HG03060 (cell line): ENCODE measurements at regions not wholly inside any gene's neighbourhood (a gene's known extent, or its start where the extent isn't known, plus 50 kb on each side); places are given as distances from the start of the nearest gene placed in this dataset.
"Not testable (repeated sequence)": the region's sequence is repeated elsewhere in the genome, so short reads cannot be mapped to it uniquely, and the experiment has no call there.

Experiments
- ATAC-seq: cut with Tn5 transposase; IDR thresholded peaks from one replicate; pipeline ENCODE4 v1.9.1; 2021; ENCODE audit warnings: low read depth, moderate number of reproducible peaks; ENCODE audit not compliant: unreplicated experiment

DNA sequence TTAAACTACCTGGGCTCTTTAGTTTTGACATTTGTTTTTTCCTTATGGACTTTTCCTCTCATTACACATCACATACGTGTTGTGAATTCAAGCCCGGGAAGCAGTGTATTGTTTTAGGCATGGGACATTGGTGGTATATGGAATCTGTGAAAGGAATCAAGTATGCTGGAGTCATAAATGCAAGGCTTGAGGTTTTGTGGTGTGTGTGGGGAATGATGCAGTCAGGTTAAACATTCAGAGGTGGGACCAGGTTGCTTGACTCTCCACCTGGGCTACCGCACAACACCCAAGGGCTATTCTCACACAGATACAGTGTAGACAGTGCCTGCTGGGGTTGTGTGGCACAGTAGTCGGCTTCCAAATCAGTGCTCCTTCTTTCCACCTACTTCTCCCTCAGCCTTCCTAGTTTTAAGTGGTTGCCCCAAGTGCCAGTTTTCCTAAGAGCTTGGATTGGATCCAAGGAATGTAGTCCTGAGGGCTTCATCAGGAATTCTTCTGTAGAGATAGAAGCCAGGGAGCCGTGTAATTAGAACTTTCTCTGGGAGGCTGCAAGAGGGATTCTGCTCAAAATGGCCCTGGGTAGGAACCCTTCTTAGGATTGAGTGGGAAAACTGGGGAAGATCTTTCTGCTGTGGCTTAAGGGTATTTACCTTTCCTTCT, 243.7 kb downstream of the C12orf75 start:
- ATAC-seq, result no peak

- no peak for ATAC-seq
Observed at GRCh38 chr12:105575235-105575634, 244.7 kb downstream of the C12orf75 start.

DNA sequence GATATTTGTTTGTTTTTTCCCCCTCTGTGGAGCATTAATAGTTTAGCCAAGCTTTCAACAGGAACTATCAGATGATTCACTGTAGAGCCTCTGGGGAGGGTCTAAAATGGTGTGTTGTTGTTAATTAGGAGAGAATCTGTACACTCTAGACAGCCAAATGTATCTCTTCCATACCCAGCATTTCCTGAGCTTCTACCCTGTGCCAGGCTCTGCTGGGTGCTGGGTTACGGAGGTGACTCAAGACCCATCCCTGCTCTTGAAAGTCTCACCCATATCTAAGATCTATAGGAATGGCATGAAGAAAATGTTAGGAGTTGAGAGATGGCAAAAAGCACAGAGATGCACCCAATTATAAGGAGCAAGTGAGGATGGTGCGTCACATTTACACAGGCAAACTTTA, 245.8 kb downstream of the C12orf75 start:
- ATAC-seq, result no peak

DNA sequence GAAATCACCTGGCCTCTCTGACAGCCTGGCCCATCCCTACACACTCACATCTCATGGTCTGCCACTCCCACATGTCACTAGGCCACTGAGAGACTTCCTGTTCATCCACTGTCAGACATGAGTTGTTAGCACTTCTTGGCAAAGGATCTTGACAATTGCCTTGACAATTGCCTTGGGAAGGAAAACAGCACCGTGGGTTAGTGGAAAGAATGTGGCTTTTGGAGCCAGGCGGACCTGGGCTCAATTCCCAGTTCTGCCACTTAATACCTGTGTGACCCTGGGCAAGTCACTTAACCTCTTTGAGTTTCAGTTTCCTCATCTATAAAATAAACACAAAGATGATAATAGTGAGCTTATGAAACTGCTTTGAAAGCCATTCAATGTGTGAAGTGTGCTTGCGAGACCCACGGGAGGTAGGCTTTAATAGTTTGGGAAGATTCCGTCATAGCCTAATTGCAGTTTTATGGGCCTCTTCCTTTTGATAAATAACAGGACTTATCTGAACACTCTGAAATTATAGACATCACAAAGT, 250.4 kb downstream of the C12orf75 start:
- no peak for ATAC-seq

DNA sequence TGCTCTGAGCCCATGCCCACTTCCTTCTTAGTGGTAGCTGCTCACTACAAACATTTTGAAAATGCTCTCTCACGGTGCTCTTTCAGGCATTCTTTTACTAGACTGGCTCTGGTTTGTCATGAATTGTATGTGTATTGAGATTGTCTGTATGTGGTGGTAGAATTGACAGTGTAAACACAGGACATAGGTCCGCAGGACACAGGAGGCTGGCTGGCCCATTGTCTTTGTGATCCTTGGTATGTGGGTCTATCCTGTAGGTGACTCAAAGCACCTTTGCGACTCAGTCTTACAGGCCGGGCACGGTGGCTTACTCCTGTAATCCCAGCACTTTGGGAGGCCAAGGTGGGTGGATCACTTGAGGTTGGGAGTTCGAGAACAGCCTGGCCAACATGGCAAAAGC, 250.9 kb downstream of the C12orf75 start:
- ATAC-seq, result no peak

DNA sequence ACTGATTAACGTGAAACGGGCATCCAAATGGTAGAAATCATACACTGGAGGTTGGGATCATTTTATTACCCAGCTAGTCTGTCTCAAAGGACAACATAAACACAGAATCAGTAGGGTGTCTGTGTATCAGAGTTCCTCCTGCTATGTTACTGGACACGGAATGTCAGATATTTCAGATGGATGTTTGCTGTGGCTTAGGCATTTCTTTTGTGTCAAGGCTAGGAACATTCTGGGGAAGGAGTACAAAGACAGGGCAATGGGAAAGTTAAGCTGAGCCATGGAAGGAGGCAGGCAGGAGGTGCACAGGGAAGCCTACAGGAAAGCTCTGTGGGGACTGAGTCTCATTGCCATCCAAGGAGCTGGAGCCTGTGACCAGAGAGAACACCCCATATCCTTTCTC, 254.6 kb downstream of the C12orf75 start:
- no peak for ATAC-seq

DNA sequence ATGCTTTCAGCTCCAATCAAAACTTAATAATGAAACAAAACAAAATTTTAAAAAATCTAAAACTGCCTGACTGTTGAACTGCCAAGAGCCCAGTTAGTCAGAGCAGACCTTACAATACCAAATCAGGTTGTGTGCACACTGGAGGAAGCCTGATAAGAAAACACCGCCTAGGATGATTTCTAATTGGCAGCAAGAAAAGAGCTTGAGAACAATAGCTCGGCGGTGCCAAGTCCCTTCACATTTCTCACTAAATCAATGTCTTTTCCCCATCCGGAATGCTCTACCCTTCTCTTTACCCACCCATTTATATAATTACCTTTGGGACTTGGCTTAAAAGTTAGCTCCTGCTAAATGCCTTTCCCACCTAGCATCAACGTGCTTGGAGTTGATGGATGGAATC, 256.7 kb downstream of the C12orf75 start:
- ATAC-seq, result no peak

DNA sequence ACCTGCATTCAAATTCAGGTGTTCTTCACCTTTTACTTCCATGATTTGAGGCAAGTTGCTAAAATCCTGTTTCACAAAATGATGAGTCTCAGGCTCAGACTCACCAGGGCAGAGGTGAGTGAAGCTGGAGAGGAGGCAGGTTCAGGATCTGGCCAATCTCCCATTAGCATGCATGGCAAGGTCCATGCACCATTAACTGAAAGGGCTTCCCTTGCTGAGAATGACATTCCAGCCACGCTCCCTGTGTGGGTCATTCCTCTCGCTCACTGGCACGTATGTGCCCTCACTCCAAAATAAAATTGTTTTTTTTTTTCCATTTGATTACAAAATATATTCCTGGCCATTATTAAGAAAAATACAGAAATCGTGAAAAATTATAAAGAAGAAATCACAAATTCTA, 257.6 kb downstream of the C12orf75 start:
- no peak for ATAC-seq

GRCh38 chr12:105590571-105590970, 260.1 kb downstream of the C12orf75 start:
- no peak for ATAC-seq

DNA sequence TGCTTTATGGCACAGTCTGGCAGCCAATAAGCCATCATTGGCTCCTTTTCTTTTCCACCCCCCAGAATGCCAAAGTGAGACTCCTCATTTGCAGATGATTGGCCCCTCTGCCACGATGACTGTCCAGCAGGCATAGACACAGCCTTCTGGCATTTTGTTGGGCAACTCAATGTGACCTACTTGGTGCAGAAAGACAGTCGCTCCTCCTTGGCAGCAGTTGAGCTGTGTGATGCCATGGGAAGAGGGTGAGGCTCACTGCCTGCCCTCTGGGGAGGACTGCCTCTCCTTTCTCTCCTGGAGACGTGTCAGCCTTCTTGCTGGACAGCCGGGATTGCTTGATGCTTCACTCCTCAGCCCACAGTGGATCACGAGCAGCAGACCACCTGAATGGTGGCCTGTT, 264.9 kb downstream of the C12orf75 start:
- no peak for ATAC-seq

GRCh38 chr12:105596731-105597130, 266.2 kb downstream of the C12orf75 start:
- no peak for ATAC-seq

- no peak for ATAC-seq
Observed at GRCh38 chr12:105598031-105598430, 267.5 kb downstream of the C12orf75 start.

- no peak for ATAC-seq
Observed at GRCh38 chr12:105600911-105601545, 270.5 kb downstream of the C12orf75 start.

GRCh38 chr12:105602312-105602711, 271.8 kb downstream of the C12orf75 start:
- not testable (repeated sequence) for ATAC-seq

DNA sequence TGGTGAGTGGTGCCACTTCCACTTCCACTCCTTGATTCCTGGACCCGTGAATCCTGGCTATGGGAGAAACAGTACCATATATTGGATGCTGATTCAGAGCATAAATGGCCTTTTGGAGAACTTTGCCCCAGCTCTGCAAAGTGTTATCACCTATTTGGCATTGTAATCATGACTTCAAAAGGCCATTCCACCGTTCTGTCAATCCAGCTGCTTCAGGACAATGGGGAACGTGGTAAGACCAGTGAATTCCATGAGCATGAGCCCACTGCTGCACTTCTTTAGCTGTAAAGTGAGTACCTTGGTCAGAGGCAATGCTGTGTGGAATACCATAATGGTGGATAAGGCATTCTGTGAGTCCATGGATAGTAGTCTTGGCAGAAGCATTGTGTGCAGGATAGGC, 273.8 kb downstream of the C12orf75 start:
- not testable (repeated sequence) for ATAC-seq

- ATAC-seq, result not testable (repeated sequence)
Observed at GRCh38 chr12:105606613-105607012, 276.1 kb downstream of the C12orf75 start.

DNA sequence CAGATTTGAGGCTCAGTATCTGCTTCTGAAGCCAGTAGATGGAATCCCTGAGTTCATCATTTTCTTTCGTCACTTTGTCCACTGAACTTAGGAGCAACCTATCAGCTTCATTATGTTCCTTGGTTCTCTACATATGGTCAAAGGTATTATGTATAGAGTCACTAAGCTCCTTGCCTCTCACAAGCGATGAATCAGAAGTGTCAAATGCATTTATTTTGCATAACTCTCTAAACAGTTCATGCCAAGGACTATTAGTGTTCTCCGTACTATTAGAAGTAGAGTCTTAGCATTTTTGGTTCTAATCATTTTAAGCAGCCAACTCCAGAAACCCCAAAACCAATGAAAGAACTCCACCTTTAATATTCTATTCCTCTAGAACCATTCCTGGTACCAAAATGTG, 278.5 kb downstream of the C12orf75 start:
- ATAC-seq, result not testable (repeated sequence)

DNA sequence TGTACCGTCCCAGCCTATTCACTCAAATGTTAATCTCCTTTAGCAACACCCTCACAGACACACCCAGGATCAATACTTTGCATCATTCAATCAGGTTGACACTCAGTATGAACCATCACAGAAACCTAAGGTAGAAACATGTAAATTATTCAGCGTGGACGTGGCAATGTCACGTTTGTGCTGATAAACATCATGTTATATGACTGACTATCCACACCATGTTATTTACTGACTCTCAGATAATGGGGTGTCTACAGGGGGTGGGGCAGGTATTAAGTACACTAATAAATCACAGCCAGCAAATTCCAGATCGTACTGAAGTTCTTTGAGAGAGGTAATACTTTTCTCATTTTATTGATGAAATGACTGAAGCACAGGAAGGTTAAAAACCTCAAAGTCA, 280.0 kb downstream of the C12orf75 start:
- no peak for ATAC-seq

DNA sequence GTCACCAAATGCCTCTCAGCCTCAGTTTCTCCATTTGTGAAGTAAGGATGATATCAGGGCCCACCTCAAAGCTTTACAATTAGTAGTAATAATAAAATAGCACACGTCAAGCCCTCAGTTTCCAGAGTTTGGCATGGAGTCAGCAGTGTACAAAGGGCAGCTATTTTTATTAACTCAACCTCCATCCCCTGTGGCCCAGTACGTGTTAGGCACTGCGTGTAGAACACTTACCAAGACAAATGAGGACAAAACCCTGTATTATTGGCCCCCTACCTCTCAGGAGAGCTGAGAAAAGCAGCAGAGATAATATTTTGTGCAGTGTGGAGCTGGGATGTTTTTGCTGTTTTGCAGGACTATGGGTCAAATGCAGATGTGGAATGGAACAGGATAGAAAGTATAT, 280.8 kb downstream of the C12orf75 start:
- no peak for ATAC-seq

- no peak for ATAC-seq
Observed at GRCh38 chr12:105613269-105613668, 282.8 kb downstream of the C12orf75 start.

GRCh38 chr12:105613887-105614286, 283.4 kb downstream of the C12orf75 start:
- no peak for ATAC-seq

DNA sequence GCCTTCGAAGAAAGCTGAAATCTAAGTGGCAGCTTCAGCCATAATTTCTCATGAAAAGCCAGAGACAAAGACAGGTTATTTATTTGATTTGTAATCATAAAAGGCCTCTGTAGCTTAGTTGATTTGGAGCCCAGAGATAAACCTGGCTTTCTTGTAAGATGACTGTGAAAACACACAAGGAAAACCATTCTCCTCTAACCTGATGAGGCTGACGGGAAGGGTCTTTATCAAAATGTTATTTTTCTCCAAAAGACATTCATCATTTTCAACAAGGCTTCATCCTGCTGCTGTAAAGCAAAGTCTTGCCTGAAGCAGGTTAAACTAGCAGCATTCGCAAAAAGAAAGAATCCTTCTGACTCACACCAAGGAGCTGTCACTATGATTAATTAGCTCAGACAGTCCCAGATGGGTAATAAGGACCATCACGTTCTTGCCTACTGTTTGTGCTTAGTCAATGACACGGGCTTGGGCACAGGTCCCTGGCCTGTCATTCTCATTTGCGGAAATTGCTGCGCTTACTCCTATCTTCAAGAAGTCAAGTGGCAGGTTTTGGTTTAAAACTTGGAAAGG, 286.6 kb downstream of the C12orf75 start:
- ATAC-seq, result no peak
